Loucy (cell line): ENCODE measurements at regions not wholly inside any gene's neighbourhood (a gene's known extent, or its start where the extent isn't known, plus 50 kb on each side); places are given as distances from the start of the nearest gene placed in this dataset.

Experiments
- H2AFZ ChIP-seq: fragments of 200-600 bp; sonication (generic); 2 replicates; pipeline ENCODE4 v1.6.0; 2016; ENCODE audit warnings: antibody characterized with exemption, mild to moderate bottlenecking, low read length, moderate library complexity
- H3F3A ChIP-seq: fragments of 200-600 bp; 2 replicates; pipeline ENCODE4 v1.6.0; 2016; ENCODE audit warnings: antibody characterized with exemption, low read depth, mild to moderate bottlenecking
- H3K27me3 ChIP-seq: fragments of 200-600 bp; sonication (generic); 2 replicates; pipeline ENCODE4 v1.6.1; 2014; ENCODE audit warnings: low read length, mild to moderate bottlenecking; ENCODE audit not compliant: insufficient read depth, poor library complexity, severe bottlenecking
- H3K36me3 ChIP-seq: fragments of 200-600 bp; sonication (generic); 2 replicates; pipeline ENCODE4 v1.6.1; 2016; ENCODE audit warnings: low read length; ENCODE audit not compliant: insufficient read depth
- H3K4me1 ChIP-seq: fragments of 200-600 bp; sonication (generic); 2 replicates; pipeline ENCODE4 v1.5.1; 2014; ENCODE audit warnings: low read length, mild to moderate bottlenecking; ENCODE audit not compliant: insufficient read depth, poor library complexity, severe bottlenecking
- H3K4me2 ChIP-seq: fragments of 200-600 bp; sonication (generic); 2 replicates; pipeline ENCODE4 v1.6.0; 2014; ENCODE audit warnings: antibody characterized with exemption, low read length, low read depth, mild to moderate bottlenecking; ENCODE audit not compliant: poor library complexity, severe bottlenecking
- H3K4me3 ChIP-seq: fragments of 200-600 bp; sonication (generic); 2 replicates; pipeline ENCODE4 v1.5.1; 2014; ENCODE audit warnings: low read length, mild to moderate bottlenecking, mixed read lengths; ENCODE audit not compliant: poor library complexity, severe bottlenecking
- H3K79me2 ChIP-seq: fragments of 200-600 bp; sonication (generic); 2 replicates; pipeline ENCODE4 v1.6.1; 2014; ENCODE audit warnings: low read length; ENCODE audit not compliant: insufficient read depth
- H3K9ac ChIP-seq: fragments of 200-600 bp; sonication (generic); 2 replicates; pipeline ENCODE4 v1.6.0; 2014; ENCODE audit warnings: mild to moderate bottlenecking, low read depth, low read length, moderate library complexity; ENCODE audit not compliant: poor library complexity, severe bottlenecking
- H3K9me2 ChIP-seq: fragments of 200-600 bp; sonication (generic); replicated peaks from 2 replicates; pipeline ENCODE4 v1.6.1; 2016; ENCODE audit warnings: low read depth, low read length, mixed read lengths
- H3K9me3 ChIP-seq: fragments of 200-600 bp; sonication (generic); 2 replicates; pipeline ENCODE4 v1.6.1; 2014; ENCODE audit warnings: mild to moderate bottlenecking, antibody characterized with exemption, low read length, low read depth; ENCODE audit not compliant: insufficient read depth
- H4K20me1 ChIP-seq: fragments of 200-600 bp; sonication (generic); 2 replicates; pipeline ENCODE4 v1.6.0; 2014; ENCODE audit warnings: antibody characterized with exemption, low read length, mild to moderate bottlenecking; ENCODE audit not compliant: insufficient read depth, poor library complexity, severe bottlenecking
- EZH2phosphoT487 ChIP-seq: fragments of 200-600 bp; IDR thresholded peaks from 2 replicates; pipeline ENCODE4 v1.6.1; 2018; ENCODE audit warnings: antibody characterized with exemption, mild to moderate bottlenecking, moderate library complexity, borderline replicate concordance
- TF ChIP-seq, protein P1 (sequence below): fragments of 200-600 bp; sonication (generic); conservative IDR thresholded peaks from 2 replicates; pipeline ENCODE4 v1.5.1; 2014; ENCODE audit warnings: mild to moderate bottlenecking, antibody characterized with exemption, low read length

DNA sequence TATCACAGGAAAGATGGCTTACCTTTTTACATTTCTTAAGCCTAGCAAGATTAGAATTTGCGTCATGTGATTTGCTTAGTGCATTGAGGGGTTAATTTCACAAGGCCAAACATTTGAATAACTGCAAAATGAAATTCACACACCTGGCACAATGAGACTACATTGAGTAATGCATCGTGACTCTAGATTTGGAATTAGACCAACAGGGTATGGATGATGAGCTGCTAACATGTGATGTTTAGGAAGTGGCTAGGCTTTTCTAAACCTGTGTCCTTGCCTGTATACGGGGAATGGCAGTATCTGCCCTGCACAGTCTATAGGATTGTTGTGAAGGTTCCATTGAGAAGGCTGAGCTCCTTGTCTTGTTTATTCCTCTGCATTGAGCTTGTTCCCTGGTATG is 160.1 kb downstream of the MFSD1 start:
- Histone ChIP-seq H4K20me1 (no peaks in the 10 kb centered on the region), H3K79me2 (no peaks in the 10 kb centered on the region), H3K9me2 (no peaks in the 10 kb centered on the region), H3K4me2 (no peak overlapping the region), H2AFZ (no peak overlapping the region), H3F3A (no peaks in the 10 kb centered on the region), H3K4me1 (no peaks in the 10 kb centered on the region), H3K9me3 (no peaks in the 10 kb centered on the region), H3K36me3 (no peaks in the 10 kb centered on the region), H3K27me3 (no peaks in the 10 kb centered on the region), H3K9ac (no peak overlapping the region), H3K4me3 (no peak overlapping the region)
- no peak for TF ChIP-seq EZH2phosphoT487
- TF ChIP-seq, protein P1, sequence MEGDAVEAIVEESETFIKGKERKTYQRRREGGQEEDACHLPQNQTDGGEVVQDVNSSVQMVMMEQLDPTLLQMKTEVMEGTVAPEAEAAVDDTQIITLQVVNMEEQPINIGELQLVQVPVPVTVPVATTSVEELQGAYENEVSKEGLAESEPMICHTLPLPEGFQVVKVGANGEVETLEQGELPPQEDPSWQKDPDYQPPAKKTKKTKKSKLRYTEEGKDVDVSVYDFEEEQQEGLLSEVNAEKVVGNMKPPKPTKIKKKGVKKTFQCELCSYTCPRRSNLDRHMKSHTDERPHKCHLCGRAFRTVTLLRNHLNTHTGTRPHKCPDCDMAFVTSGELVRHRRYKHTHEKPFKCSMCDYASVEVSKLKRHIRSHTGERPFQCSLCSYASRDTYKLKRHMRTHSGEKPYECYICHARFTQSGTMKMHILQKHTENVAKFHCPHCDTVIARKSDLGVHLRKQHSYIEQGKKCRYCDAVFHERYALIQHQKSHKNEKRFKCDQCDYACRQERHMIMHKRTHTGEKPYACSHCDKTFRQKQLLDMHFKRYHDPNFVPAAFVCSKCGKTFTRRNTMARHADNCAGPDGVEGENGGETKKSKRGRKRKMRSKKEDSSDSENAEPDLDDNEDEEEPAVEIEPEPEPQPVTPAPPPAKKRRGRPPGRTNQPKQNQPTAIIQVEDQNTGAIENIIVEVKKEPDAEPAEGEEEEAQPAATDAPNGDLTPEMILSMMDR: no peak

DNA sequence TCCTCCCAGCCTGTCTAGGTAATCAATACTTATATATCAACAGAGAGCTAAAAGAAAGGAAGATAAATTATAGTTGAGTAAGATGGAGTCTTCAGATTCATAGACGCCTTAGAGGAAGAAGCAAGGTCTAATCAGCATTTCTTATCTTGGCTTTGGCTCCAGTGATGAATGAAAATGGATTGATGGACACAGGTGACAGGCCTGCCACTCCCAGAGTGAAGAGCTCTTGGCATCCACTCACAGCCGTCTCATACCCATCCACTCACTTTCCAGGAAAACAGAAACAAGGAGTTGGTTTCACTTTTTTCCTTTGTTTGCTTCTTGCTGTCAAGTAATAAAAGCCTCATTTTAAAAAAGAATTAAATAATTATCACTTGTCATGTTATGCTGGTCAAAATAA is 168.2 kb downstream of the MFSD1 start:
- H3K27me3 ChIP-seq: no peaks in the 10 kb centered on the region
- H3K9me3 ChIP-seq: no peaks in the 10 kb centered on the region
- no peaks in the 10 kb centered on the region for H3K4me1 ChIP-seq
- no peak overlapping the region for H3K9ac ChIP-seq
- H3K4me3 ChIP-seq: no peak overlapping the region
- H3K36me3 ChIP-seq: no peaks in the 10 kb centered on the region
- H2AFZ ChIP-seq: no peak overlapping the region
- no peaks in the 10 kb centered on the region for H4K20me1 ChIP-seq
- no peak overlapping the region for H3K4me2 ChIP-seq
- H3K79me2 ChIP-seq: no peaks in the 10 kb centered on the region
- no peaks in the 10 kb centered on the region for H3F3A ChIP-seq
- TF ChIP-seq EZH2phosphoT487: no peak
- TF ChIP-seq, protein P1: no peak
- H3K9me2 ChIP-seq: no peaks in the 10 kb centered on the region

DNA sequence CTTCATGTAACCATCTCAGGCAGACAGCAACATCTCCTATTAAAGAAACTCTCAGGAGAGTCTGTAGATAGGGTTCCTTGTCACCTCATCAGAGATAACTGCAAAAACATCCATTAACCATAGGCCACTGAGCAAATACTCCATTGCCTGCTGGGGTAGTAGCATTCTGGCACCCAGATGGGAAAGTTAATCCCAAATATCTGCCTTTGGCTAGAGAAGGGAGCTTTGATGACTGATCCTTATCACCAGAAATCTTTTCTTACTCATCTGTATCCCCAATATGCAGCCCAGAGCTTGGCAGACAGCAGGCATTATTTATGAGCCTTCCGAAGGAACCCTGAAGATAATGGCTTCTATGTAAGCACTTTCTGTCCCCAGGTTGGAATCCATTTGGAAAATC is 173.1 kb downstream of the MFSD1 start:
- Histone ChIP-seq H3K4me3 (no peak overlapping the region), H3K9me3 (no peaks in the 10 kb centered on the region)

More for the DNA sequence above, 173.1 kb downstream of the MFSD1 start:
- Histone ChIP-seq H3F3A (no peaks in the 10 kb centered on the region), H3K9me2 (no peaks in the 10 kb centered on the region), H3K36me3 (no peaks in the 10 kb centered on the region), H3K27me3 (no peaks in the 10 kb centered on the region), H4K20me1 (no peaks in the 10 kb centered on the region), H3K79me2 (no peaks in the 10 kb centered on the region), H3K4me1 (no peaks in the 10 kb centered on the region), H2AFZ (no peak overlapping the region), H3K9ac (no peak overlapping the region), H3K4me2 (no peak overlapping the region)
- no peak for TF ChIP-seq EZH2phosphoT487
- TF ChIP-seq, protein P1: no peak
